M059J (cell line): ENCODE measurements at regions not wholly inside any gene's neighbourhood (a gene's known extent, or its start where the extent isn't known, plus 50 kb on each side); places are given as distances from the start of the nearest gene placed in this dataset.

ENCODE experiments used
- DNase-seq: peaks from one replicate; pipeline ENCODE4 v3.0.0-alpha.2; 2012; ENCODE audit warnings: low read depth

DNA sequence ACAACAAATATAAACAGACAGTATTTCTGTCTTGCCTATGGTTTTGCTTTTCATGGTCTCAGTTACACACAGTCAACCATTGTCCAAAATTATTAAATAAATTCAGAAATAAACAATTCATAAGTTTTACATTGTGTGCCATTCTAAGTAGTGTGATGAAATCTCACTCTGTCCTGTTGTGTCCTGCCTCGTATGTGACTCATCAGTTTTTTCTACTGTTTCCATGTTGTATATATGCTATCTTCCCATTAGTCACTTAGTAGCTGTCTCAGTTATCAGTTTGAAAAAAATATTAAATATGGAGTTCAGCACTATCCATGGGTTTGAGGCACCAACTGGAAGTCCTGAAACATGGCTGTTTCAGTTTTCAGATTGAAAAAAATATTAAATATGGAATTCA is 282.4 kb upstream of the GRM7 start:
- DNase-seq, result no peak

DNA sequence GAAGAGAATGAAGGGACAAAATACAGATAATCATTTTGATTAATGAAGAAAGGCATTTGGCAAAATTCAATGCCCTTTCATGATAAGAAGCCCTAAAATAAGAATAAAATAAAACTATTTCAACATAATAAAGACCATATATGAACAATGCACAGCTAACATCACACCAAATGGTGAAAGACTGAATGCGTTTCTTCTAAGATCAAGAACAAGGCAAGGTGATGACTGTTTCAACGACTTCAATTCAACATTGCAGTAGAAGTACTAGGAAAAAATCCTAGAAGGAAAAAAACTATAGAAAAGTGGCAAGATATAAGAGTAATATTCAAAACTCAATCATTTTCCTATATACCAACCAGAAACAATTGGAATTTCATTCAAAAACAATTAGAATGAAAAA is 280.1 kb upstream of the GRM7 start:
- no peak for DNase-seq

DNA sequence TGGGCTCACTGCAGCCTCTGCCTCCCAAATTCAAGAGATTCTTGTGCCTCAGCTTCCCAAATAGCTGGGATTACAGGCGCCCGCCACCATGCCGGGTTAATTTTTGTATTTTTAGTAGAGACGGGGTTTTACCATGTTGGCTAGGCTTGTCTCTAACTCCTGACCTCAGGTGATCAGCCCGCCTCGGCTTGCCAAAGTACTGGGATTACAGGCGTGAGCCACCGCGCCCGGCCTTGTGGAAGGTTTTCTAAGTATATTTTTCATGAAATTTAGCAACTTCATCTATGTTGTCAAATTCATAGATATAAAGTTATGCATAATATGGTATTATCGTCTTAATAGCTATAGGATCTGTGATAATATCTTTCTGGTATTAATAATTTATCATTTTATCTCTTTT is 275.6 kb upstream of the GRM7 start:
- DNase-seq, result no peak

DNA sequence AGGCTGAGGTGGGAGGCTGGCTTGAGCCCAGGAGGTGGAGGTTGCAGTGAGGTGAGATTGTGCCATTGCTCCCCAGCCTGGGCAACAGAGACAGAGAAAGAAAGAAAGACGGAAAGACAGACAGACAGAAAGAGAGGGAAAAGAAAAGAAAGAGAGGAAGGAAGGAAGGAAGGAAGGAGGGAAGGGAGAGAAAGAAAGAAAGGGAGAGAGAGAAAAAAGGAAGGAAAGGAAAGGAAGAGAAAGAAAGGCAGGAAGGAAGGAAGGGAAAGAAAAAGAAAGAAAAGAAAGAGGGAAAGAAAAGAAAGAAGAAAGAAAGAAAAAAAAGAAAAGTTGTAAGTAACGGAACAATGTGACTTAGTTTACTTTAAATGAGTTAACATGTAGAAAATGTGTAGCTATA is 260.7 kb upstream of the GRM7 start:
- DNase-seq, result no peak

DNA sequence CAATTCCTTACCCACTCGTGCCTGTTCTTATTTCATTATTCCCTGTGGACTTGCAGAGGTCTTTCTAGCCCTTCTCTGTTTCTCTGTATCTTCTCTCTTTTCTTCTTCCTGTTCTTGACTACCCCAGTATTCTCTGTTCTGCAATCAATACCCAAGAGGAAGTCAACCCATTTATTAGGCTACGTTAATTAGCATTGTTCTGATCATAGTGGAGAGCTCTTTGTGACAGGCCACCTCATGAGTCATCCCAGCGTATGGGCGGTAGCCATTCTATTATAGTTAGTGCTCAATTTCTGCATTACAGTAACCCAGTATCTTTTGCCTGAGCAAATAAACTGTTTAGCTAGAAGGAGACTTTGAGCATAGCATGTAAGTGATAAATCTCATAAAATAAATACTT is 259.5 kb upstream of the GRM7 start:
- no peak for DNase-seq

DNA sequence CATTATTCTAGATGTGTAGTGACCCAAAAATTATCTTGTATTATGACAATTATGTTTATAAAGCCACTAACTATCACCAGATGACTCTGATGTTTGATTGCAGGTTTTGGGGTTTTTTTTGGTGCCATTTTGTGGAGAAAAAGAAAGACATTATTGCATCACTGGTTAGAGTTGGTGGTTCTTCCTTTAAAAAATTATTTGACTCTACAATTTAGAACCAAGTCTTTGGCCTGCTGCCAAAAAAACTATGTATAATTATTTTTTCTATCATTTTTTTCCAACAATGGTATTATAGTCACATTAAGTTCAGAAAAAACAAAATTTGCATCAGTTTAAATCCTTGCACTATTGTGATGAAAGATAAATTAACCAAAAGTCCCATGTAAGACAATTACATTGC is 258.6 kb upstream of the GRM7 start:
- DNase-seq, result no peak

DNA sequence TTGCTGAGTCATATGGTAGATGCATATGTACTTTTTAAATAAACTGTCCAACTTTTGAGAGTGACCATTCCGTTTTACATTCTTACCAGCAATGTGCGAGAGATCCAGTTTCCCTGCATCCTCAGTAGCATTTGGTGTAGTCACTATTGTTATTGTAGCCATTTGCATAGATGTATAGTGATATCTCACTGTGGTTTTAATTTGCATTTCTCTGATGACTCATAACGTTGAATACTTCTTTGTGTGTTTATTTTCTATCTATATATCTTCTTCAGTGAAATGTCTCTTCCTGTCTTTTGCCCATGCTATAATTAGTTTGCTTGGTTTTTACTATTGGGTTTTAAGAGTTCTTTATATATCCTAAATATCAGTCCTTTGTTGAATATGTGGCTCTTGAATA is 255.7 kb upstream of the GRM7 start:
- DNase-seq, result no peak

DNA sequence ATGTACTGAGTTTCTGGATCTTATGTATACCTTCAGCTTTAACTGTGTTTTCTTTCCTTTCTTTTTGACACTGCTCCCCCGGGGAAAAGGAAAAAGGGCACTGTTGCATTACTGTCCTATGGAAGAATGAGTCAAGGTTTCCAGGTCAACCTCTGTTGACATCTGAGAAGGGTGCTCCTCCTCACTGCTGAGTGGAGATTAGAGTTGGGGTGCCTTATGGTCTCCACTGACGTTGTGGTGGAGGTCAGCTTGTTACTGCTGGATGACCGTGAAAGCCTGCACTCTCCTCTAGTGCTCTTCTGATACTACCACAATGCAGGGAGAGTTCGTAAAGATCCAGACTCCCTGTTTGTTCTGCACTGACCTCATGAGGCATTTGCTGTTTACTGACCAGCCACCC is 252.1 kb upstream of the GRM7 start:
- no peak for DNase-seq

DNA sequence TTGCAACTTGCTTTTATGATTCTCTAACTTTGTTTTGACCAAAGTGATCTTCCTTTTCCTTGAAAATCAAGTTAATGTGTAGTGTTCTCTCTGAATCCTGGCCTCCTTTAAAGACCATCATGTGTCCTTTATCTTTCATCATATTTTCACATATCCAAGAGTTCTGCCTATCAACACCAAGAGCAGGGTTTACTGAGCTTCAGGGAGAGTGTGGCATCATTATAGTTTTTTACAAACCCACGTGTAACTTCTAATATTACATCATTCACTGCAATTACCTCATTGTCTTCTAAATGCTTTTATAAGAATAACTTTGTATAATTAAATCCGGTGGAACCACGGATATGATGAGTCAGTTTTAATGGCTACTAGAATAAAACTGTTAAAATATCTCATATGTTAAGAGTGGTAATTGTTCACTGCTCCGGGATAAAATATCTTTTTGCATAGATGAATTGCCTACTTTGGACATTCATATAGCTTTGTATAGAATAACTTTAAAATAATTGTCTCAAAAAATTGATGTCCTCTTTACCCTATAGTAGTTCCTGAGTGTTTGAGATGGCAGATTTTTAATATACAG is 248.8 kb upstream of the GRM7 start:
- DNase-seq, result no peak

DNA sequence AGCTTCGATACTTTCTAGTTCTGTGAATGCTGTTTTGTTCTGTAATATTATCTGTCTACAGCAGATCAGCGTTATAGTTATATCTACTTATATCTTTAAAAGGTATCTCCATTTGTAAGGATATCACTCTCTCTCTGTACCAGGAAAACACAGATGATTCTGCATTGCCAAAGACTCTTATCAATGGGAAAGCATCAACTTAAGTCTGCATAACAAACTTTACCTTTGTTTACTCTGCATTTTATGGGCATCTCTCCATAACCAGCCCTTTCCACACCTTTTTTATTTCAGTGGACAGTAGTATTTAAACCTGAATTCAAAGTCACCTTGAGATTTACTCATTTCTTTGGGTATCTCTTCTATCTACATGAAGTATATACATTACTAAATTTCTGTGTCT is 238.7 kb upstream of the GRM7 start:
- no peak for DNase-seq

DNA sequence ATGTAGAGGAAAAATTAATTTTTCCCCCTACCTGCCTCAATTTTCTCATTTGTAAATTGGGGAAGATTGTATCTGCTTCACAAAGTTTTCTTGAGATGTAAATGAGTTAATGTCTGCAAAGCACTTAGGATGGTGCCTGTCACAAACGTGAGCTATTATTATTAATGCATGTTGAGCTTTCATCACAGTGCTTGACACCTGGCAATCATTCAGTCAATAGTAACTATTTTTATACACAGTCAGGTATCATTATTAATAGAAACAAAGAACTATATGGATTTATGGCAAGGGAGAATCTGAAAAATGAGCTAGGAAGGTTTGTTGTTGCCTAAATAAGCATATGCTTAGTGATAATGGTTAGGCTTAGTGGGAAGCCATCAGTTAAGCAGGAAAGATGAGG is 238.2 kb upstream of the GRM7 start:
- DNase-seq, result no peak

DNA sequence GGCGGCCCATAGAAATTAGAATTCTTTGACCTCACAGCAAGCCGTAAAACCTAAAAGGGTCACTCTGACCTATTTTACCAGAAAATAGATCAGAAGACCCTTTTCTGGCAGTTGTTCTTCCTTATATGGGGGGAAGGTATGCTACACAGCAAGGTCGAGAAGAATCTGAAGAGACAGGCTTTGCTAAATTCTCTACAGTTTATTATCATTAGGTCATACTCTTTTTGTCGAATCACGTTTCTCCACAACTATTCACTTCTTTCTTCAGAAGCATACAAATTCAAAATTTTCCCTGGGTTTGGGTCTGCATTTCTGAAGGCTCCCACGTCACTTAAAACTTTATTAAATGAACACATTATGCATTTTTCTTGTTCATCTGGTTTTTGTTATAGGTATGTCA is 229.5 kb upstream of the GRM7 start:
- DNase-seq, result no peak

DNA sequence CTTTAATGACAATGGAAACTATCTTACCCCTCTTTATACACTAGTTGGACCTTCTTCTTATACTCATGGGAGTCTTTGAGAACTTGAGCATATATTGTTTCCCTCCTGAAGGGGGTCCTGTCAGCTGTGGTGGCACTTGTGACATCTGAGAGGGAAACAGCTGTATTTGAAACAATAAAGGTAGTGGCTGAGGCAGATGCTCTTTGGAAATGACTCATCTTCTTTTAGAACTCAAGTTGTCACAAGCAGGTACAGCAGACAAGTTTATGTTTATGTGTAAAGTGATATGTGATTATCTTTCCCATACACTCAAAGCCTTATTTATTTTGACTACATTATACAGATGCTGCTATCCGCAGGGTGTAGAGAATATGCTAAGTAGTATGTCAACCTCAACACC is 220.0 kb upstream of the GRM7 start:
- DNase-seq, result no peak

DNA sequence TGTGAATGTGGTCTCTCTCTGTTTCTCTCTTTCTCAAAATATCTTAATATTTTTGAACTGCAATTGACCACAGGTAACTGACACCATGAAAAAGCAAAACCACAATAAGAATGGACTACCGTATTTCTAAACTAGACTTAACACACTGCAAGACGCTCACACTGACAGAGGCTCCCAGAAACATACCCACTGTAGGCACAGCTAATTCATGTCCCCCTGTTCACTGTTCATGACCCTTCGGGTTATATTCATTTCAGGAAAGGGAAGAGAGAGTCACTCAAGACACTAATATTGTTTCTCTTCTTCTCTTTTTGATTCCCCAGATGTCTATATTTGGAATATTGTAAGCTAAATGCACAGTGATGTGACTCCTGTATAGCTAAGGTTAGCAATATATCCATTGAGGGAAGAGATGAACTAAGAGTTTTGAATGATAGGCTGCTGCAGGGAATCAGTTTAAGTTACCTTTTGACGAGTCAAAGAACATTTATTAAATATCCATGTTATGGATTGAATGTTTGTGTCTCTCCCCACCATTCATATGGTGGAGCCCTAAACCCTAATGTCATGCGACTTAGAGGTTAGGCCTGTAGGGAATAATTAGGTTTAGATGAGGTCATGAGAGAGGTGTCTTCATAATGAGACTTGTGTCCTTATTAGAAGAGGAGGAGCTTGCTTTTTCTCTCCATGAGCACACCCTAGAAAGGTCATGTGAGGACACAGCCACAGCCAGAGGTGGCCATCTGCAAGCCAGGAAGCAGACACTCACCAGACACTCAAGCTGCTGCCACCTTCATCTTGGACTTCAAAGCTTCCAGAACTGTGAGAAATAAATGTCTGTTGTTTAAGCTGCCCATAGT is 216.6 kb upstream of the GRM7 start:
- DNase-seq, result no peak

DNA sequence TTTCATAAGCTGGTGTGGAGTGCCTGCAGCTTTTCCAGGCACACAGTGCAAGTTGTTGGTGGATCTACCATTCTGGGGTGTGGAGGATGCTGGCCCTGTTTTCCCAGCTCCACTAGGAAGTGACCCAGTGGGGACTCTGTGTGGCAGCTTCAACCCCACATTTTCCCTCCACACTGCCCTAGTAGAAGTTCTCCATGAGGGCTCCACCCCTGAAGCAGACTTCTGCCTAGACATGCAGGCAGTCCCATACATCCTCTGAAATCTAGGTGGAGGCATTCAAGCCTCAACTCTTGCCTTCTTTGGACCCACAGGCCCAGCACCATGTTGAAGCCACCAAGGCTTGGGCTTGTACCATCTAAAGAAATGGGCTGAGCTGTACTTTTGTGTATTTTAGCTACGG is 206.2 kb upstream of the GRM7 start:
- no peak for DNase-seq

DNA sequence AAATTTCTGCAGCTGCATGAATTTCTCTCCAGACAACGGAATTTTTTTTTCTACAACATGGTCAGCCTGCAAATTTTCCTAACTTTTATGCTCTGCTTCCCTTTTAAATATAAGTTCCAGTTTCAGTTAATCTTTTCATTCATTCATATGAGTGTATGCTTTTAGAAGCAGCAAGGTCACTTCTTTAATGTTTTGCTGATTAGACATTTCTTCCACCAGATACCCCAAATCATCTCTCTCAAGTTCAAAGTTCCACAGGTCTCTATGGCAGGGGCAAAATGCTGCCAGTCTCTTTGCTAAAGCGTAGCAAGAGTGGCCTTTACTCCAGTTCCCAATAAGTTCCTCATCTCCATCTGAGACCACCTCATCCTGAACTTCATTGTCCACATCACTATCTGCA is 205.6 kb upstream of the GRM7 start:
- no peak for DNase-seq

DNA sequence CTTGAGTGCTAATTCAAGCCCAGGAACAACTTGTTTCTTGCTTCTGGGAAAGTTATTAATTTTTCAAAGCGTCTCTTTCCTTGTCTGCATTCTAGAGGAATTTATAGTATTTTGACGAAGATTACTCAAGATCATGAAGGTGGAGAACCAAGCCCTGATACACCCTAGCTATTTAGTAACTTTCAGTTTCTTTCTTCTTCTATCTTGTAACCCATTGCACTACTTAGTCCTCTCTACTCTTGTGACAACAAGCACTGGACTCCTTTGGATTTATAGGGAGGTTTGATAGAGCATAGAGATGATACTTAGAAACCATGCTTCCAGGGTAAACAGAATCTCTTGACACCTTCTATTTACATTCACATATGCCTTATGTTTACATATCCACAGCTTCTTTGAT is 203.3 kb upstream of the GRM7 start:
- no peak for DNase-seq

DNA sequence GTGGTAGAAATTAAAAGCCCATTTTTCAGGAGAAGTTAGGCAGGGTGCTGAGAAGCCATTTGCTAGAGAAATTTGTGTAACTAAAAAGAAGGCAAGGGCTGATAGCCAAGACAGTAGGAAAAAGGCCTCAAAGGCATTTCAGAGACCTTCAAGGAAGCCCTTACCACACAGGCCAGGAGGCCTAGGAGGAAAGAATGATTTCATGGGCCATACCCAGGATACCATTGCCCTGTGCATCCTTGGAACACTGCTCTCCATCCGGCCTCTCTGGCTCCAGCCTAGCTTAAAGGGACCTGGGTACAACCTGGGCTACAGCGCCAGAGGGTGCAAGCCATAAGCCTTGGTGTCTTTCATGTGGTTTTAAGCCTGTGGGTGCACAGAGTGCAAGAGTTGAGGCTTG is 193.6 kb upstream of the GRM7 start:
- no peak for DNase-seq

DNA sequence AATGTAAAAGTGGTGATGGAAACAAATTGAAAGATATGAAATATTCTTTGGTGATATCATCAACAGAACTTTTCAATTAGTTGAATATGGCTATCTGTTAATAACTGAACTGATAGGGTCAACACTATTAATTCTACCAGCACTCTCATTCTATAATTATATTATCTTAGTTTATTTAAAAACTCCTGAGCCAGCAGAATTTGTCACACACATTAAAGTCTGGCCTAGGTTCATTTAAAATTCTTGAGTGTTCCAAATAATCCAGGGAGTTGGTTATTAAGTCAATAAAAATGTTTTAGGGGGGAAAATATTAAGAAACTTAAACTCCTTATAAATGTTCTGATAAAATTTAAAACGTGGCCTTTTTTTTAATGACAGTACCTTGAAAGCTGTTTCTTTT is 189.6 kb upstream of the GRM7 start:
- DNase-seq, result no peak

DNA sequence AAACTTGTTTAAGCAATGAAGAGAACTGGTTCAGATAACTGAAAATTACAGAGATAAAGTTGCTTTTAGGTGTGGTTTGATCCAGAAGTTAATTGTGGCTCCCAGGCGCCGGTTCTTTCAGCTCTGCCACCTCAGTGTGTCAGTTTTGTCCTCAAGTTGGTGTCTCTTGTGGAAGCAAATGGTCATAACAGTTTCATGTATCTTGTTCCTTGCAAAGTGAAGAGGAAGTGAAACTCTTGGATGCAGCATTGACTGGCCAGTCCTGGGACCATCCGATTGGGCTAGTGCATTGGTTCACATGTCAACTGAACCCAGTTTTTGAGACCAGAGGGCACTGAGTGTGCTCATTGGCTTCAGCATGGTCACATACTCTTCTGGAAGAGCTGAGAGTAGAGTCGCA is 181.4 kb upstream of the GRM7 start:
- DNase-seq, result no peak

DNA sequence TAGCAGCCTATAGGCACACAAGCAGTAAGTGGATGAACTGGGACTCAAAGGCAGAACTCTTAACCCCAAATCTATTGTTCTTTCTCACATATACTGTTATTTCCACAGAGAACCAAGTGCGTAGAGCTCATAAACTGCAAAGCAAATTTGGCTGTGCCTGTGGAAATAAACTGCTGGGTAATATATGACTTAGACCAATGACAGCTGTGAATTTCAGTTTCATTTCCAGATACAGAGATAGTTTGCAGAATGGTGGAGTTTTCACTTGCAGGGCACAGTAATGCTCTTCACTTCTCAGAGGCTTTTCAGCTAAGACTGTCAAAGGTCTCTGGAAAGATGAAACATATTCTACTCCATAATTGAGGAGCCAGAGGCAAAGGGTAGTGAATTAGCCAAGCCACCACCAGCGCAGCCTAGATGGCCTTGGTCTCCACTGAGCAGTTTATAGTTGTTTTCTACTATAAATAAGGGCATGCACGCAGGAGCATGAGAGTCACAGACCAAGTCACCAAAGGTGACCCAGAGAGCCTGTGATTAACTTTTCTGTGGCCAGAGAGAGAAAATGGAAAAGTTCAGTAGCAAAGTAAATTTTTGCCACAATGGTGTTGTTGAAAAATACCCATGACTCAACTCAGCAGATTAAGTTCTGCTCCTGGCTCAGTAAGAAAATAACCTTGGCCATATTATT is 180.7 kb upstream of the GRM7 start:
- no peak for DNase-seq

DNA sequence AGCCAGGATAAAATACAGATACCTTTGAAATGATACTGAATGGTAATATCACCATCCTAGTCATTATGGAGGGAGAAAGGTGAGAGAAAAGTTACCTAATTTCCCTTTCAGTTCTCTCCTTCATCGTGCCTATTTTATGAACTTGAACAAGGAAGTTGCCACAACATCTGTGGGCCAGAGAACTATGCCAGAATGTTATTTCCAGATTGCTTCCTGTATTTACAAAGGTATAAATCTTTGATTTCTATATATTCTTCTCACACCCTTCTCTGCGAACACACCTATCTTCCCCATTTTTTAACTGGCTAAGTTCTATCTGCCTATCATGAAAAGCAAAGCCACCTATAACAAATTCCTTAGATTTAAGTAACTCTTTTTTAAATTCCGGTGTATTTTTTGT is 163.6 kb upstream of the GRM7 start:
- DNase-seq, result no peak

DNA sequence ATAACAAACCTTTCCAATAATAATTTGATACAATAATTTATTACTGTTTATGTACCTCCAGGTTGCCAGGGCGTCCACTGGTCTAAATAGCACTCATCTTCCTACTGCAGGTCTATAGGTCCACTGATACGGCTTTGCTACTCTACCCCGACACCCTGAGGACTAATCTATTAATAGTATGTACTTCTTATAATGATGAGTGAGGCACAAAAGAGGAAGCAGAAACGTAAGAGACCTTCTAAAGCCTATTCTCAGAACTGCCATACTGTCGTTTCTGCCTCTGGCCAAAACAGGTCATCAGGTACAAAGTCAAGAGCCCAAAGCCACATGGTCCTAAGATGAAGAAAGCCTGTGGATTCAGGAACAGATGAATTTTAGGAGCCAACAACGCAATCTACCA is 163.2 kb upstream of the GRM7 start:
- no peak for DNase-seq
